ENCODE measurements at regions not wholly inside any gene's neighbourhood (a gene's known extent, or its start where the extent isn't known, plus 50 kb on each side); places are given as distances from the start of the nearest gene placed in this dataset.

DNA sequence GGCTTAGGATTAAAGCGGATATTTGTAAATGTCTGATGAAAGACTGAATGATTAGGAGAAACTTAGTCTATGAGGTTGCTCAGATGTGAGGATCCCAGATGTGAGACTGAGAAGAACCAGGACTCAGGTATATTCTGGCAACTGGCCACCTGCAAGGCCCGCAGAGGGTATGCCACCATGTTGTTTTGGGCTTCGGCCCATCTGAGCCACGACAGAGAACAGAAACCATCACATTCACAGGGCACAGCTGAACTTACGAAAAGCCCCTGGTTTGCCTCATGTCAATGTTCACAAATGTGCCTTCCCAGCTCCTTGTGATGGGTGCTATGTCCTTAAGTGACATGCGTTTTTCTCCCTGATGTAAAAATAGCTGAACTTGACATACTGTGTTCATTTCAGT lies 412.5 kb upstream of the RORA start:
- FAIRE-seq (no peak), DNase-seq (ENCODE audit: extremely low spot score, insufficient read length, low read depth) (no peak)

DNA sequence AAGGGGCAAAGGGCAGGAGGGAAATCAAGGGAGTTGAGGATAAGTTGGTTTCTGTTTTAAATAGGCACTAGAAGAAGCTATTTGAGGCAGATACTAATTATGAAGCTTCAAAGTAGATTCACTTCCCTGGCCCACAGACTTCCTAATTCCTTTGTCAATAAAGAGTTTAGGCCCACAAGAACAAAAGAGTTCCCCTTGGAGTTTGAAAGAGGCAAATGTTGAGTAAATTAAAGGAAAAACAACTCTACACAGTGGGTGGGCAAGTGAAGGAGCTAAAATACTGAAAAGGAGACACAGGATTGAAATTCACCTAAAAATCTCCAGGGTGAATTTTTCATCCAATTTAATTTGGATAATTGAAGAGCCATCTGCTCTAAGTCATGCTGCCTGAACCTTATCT lies 411.7 kb upstream of the RORA start:
- DNase-seq (ENCODE audit: extremely low spot score, insufficient read length, low read depth) (no peak), FAIRE-seq (no peak)

DNA sequence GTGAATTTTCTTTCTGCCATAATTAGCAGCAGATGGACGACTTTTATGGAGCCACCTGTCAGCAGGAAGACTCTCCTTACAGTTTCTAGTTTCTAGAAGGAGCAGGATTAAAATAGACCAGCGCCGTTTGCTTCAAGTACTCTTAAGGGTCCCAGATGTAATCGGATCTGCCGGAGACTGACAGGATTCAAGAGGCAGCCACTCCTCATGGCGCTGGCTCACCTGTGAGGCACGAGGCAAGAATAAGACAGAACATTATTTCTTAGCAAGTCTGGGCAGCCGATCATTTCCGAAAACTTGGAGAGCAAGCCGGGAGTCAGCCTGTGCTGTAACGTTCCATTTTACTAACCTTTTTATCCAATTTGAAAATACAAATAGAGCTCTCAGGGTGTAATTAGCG lies 410.4 kb upstream of the RORA start:
- DNase-seq (ENCODE audit: extremely low spot score, insufficient read length, low read depth) (no peak), FAIRE-seq (no peak)

DNA sequence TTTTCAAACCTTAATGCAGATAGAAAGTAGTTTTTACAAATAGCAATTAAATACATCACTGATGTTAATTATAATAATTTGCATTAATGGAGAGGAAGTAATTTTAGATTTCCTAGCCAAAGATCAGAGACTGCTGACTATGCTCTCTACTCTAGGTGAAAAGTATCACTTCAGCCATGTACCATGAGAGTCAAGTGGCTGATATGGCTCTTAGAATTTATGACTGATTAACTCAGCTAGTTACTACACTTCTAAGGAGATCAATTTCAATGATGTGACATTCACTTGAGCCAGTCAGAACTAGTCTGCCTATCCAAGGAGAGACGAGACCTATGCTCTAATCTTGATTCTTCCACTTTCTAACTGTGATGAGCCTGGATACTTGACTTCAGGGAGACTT lies 405.7 kb upstream of the RORA start:
- FAIRE-seq (no peak), DNase-seq (ENCODE audit: extremely low spot score, insufficient read length, low read depth) (no peak)

DNA sequence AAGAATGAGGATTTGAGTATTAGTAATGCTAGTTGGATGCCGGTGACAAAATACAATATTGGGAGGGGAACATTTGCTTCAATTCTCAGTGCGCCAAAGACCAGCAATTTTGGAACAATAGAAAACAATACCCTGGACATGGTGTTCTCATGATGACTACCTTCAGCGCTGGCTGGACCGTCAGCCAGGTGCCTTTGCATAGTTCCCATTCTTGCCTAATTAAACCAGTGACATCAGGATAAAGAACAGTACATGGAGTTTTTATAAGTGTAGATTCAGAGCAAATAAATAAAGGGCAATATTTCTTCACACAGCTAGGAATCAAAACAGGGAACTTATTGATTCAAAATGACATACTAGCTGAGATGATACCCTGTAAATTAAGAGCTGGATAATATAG lies 404.8 kb upstream of the RORA start:
- no peak for FAIRE-seq
- DNase-seq (ENCODE audit: extremely low spot score, insufficient read length, low read depth), result no peak

DNA sequence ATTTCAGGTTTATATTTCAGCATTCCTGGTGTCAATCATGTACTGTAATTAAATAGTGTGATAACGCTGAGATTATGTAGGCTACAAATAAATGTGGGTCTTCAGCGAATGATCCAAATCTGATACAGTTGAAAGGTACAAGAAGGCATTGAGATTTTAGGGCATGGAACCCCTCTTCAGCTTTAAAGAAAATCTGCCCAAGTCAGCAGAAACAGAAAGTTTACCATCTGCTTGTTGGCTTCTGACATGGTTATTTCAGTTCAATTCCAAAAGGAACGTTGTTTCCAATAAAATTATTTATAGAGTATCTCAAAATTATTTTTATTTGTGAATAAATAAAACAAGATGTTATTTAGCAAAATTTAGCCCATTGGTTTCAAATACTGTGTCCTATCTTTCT lies 400.2 kb upstream of the RORA start:
- FAIRE-seq, result no peak

DNA sequence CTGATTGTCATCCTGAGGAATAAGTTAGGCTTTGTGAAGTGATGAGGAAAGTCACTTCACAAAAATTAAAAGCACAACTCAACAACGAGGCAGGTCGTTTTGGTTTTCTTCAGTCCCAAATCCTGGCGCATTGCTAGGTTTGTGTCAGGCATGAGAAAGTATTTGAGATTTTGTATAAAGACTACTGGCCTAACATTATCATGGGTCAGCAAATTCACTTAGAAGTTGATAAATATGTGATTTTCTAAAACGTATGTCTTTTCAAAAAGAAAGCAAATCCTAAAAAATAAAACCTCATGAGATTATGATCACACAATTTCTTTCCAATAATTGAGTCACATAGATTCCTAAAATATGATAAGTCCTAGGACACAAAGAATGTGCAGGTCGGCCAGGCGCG lies 395.8 kb upstream of the RORA start:
- FAIRE-seq, result no peak
- DNase-seq (ENCODE audit: extremely low spot score, insufficient read length, low read depth), result no peak

More for the DNA sequence above, 400.2 kb upstream of the RORA start:
- no peak for DNase-seq (ENCODE audit: extremely low spot score, insufficient read length, low read depth)

DNA sequence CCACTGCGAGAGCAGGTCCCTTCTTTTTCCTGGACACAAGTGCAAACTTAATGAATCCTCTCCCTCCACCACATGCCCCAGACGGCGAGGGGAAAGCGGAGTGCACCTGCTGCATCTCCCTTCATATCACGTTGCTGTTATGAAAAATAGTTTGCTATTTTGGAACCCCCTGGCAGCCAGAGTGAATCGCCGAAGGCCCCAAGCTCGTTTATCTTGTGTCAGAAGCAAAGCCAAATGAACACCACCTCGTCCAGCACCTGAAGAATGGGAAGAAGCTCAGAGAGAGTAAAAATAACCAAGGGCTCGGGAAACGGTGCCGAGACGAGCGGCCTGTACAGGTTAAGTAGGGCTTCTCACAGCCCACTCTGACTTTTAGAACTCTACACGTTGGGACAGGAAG lies 394.6 kb upstream of the RORA start:
- DNase-seq (ENCODE audit: extremely low spot score, insufficient read length, low read depth) (no peak), FAIRE-seq (no peak)

DNA sequence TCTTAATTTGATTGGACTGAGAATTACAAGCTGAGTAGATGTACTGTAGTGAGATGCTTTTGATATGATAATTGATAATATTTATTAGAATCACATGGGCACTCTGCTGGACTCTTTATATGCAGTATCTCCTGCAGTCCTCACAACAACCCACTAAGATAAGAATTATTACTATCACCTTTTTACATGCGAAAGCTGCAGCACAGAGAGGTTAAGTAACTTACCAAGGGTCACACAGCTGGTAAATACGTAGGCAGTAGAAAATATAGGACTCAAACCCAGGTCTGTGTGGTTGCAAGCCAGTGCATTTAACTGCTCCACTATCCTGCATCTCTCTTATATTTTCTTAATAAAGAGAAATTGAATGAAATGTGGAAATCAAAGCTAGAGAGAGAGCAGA lies 392.8 kb upstream of the RORA start:
- DNase-seq (ENCODE audit: extremely low spot score, insufficient read length, low read depth), result no peak
- no peak for FAIRE-seq

DNA sequence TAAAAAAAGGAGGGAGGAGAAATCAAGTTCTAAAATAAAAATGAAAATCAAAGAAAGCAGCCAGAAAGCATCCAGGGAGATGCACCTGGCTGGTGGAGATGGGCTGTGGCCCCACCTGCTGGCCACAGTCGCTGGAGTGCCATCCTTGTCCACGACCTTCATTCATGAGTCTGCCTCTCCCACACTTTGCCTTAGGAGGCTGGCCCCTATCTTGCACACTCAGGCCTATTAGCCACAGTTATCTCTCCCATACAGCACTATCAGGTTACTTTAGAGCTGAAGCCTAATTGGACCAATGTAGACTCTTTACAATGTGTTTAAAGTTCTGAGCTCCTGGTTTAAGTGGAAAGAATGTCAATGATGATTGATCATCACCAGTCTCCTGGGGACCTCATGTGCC lies 392.0 kb upstream of the RORA start:
- no peak for DNase-seq (ENCODE audit: extremely low spot score, insufficient read length, low read depth)
- FAIRE-seq, result no peak

DNA sequence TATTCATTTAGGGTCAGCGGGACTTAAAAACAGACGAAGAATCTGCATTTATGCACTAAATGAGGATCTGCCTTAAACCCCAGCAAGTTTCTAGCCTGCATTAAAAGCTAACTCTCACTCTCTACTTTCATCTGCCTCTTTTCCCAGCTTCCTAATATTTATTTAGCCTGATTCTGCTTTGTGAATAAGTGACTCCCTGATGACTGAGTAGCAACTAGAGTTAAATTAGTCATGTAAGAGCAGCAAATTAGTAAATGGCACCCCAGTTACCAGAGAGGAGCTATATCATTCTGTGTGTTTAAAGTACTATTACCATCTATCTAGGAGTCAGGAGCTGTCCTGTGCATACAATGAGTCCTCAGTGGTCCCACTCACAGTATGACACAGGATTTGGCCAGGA lies 391.0 kb upstream of the RORA start:
- FAIRE-seq (no peak), DNase-seq (ENCODE audit: extremely low spot score, insufficient read length, low read depth) (no peak)

DNA sequence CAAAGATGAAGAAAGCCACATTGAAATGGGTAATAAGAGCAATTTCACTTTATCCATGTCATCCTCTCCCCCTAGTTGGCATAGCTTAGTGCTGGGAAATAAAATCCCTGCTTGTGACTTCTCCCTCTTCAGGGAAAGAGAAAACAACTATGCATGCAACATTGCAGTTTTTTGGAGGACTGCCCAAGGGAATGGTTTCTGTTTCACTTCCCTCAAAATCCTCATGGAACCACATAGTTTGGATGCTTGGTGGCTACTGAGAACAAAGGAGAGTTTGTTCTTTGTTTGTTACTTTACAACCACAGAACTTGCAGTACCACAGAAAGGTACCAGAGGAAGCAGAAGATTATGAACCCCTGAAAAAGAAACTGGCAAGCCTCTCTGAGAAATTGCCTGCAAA lies 384.6 kb upstream of the RORA start:
- DNase-seq (ENCODE audit: extremely low spot score, insufficient read length, low read depth) (no peak), FAIRE-seq (no peak)

DNA sequence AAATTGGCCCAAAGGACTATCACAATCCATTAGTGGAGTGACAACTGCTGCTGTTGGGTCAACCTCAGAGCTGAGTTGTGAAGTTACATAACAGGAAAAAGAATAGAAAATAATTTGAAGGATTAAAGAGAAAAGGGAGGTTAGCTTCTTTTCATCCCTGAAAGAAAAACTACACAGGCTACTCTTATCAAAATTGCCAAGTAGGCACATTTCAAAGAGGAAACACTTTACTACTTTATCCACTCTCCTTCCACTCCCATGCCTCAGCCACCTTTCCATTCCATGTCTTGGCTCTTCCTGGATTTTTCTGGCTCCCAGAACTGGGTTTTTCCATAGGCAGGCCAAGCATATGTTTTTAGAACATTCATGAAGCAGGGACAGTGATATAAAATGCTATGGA lies 384.0 kb upstream of the RORA start:
- FAIRE-seq (no peak), DNase-seq (ENCODE audit: extremely low spot score, insufficient read length, low read depth) (no peak)

DNA sequence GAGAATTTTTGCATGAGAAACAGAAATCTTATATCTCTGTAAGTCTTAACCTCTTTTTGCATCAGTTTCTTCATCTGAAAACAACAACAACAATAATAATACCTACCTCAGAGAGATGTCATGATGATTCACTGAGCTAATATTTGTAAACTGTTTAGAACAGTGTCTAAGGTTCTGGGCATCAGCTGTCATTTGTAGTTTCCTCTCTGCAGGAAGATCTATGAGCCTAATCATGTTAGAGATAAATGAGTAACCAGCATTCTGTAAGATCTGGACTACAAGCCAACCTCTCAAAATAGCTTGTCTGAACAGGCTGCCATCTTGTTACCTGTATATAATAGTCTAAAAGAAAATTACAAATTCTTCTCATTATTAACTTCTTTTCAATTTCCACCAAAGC lies 383.0 kb upstream of the RORA start:
- no peak for DNase-seq (ENCODE audit: extremely low spot score, insufficient read length, low read depth)
- FAIRE-seq, result no peak

DNA sequence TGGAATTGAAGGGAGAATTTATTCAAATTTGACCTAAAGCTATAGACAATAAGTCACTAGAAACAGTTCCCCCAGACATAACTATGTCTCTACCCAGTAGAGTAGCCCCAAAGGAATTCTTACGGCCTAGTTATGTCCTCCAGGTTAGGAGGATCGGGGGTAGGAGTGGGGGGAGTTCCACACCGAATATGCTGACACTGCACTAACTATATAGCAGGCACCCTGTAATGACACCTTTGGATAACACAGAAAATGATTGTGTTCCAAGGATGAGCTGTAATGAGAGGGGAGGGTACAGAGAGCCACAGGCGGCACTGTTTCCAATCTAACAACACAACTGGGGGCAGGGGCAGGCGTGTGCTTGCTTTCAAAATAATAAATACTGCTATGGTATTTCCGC lies 376.2 kb upstream of the RORA start:
- DNase-seq (ENCODE audit: extremely low spot score, insufficient read length, low read depth), result no peak

DNA sequence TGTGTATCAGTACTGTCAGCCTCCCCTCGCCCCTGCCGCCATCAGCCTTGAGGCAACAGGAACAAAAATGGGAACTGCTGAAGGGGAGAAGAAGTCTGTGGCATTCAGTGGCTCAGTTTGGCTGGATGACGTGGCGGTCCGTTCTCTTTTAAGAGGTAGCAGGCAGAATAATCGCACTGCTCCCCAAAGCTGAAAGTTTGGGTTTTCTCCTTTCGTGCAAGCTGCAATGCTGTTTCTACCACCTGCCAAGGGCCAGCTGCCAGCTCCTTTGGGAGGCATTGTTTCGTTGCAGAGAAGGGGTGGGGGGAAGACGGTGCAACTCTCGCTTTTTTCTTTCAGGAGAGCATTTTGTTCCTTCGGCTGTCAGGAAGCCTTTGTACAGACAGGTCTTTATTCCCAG lies 369.6 kb upstream of the RORA start:
- no peak for DNase-seq (ENCODE audit: extremely low spot score, insufficient read length, low read depth)
- FAIRE-seq, result no peak

More for the DNA sequence above, 376.2 kb upstream of the RORA start:
- no peak for FAIRE-seq

DNA sequence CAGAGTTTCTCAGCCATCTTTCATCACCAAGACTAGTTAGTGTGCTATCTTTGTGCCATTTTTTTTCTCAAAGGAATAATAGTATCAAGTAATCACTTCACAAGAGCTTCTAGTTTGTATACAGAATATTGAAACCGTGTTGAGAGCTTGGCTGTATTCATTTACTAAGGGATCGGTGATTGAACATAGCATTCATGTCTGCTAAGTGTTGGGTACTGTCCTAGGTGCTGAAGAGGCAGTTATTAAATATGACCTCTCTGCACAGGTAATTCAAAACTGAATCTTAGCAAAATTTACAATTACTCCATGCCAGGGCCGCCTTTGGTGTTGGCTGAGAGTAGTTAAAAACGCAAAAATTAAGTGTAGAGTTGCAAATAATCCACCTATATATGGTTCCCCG lies 355.3 kb upstream of the RORA start:
- DNase-seq (ENCODE audit: extremely low spot score, insufficient read length, low read depth), result no peak
- no peak for FAIRE-seq

DNA sequence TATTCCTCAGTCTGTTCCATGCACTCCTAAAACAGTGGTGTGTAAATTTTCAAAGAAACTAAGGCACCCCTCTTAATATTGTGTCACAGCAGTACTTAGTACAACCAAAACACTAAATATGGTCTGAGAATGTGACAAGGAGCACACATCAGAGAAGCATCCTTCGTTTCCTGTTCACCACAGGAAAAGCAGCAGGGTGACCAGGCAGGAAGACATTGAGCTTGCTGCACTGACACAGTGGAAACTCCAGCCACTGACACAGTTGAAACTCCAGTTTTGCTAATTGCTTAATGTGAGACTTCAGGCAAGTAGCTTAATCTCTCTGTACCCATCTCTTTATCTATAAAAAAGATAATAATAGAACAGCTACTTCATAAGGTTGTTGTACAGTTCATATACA lies 353.0 kb upstream of the RORA start:
- DNase-seq (ENCODE audit: extremely low spot score, insufficient read length, low read depth), result no peak
- FAIRE-seq, result no peak

DNA sequence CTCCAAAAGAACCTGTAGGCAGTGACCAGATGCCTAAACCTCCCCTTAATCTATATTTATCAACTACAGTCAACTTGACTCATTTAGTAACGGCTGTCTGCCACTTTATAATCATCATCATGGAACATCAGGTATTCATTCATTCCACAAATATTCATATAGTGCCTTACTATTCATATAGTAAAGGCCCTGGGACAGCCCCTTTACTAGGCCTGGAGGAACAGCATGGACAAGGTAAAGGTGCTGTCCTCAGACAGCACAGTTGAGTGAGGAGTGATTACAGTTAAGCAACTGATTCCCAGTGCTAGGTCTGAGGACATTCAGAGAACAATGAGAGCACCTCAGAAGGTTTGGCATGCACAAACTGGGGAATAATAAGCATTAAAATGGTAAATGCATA lies 346.5 kb upstream of the RORA start:
- no peak for DNase-seq (ENCODE audit: extremely low spot score, insufficient read length, low read depth)
- no peak for FAIRE-seq

DNA sequence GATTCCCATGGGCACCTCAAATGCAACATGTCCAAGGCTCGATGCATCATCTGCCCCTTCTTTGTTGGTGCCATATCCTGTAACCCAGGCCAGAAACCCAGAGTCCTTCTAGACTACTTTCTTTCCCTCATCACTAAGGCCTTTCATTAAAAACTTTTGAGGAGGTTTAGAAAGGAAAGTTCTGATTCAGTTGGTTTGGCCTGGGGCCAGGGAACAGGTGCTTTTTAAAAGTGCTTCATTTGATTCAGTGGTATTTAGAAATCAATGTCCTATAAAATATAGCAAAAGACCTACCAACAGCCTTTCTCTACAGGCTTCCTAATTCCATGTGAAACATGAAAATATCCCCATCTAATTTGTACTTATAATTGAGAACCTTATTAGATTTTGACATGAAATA lies 341.9 kb upstream of the RORA start:
- FAIRE-seq, result no peak

DNA sequence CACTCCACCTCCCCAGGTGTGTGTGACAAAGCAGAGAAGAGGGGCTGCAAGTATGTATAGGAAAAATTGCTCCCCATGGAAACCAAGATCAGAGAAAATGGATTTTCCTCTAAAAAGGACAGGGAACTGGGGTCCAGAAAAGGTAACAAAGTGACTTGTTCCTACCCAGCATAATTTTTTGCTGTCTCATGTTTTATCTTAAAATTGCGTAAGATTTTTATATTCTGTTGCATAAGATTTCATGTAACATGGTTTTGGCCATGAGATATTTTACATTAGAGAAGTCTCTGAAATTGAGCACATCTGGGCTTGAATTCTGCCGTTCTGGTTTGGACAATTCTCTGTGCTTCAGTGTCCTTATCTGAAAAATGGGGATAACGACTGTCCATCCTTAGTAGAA lies 335.7 kb upstream of the RORA start:
- no peak for DNase-seq (ENCODE audit: extremely low spot score, insufficient read length, low read depth)
- no peak for FAIRE-seq

More for the DNA sequence above, 341.9 kb upstream of the RORA start:
- no peak for DNase-seq (ENCODE audit: extremely low spot score, insufficient read length, low read depth)

DNA sequence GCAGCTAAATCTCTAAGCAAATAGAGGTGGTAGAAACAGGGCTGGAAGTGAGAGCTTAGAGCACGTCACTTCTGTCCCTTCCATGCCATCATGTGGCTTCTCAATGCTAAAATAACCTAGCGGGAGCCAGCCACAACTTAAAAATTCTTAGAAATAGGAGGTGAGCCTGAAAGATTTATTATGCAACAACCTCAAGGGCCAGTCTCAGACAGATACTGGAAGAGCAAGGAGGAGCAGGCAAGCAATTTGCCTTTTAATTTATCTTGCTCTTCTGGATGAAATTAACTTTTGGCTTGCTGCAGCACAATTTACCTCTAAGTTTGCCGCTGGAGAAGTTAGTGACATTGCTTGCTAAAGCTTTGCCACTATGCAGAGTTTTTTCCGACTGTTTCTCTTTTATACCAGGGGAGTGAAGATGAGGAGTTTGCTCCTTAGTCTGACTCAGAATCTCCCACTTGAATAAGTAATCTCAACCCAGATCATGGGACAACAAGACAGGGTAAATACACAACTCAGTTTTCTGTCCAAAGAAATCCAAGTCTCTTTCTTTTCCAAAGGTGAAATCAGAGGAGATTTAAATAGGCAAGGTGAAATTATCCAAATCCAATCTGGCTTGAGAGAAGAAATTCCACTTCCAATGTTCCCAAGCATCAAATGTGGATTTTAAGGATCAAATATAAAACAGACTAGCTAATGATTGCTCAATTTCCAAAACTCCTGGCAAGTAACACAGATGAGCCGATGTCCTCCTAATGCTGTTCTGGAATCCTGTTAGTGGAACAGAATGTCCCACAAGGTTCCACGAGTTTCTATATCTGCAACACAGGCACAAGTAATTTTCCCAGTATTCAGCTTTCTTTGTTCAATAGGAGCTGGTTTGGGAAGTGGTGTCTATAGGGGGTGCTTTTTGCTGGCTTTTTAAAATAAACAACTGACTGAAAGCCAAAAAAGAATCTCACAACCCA lies 329.4 kb upstream of the RORA start:
- DNase-seq (ENCODE audit: extremely low spot score, insufficient read length, low read depth) (no peak), FAIRE-seq (no peak)

Data from GM18507 (cell line).